Peyer's patch (tissue), 4 donors: ENCODE measurements at regions not wholly inside any gene's neighbourhood (a gene's known extent, or its start where the extent isn't known, plus 50 kb on each side); places are given as distances from the start of the nearest gene placed in this dataset.
A peak's percentile ranks its signal among the peaks of the same experiment; 100 is the strongest.

Source experiments
- DNase-seq, 3 donors: peaks; one replicate each; pipeline ENCODE4 v3.0.0-alpha.2; 2017 to 2019
- H3K27ac ChIP-seq, 4 donors: fragments of 200-600 bp; sonication (generic); one replicate each; pipeline ENCODE4 v1.5.1; 2016 to 2019
- H3K27me3 ChIP-seq, 2 donors: fragments of 200-600 bp; sonication (generic); one replicate each; pipeline ENCODE4 v1.5.1; 2019
- H3K36me3 ChIP-seq, 3 donors: fragments of 200-600 bp; sonication (generic); one replicate each; pipeline ENCODE4 v1.5.1; 2016 to 2019
- H3K4me1 ChIP-seq, 4 donors: fragments of 200-600 bp; sonication (generic); one replicate each; pipeline ENCODE4 v1.5.1; 2016 to 2019
- H3K4me3 ChIP-seq, 4 donors: fragments of 200-600 bp; sonication (generic); 1 replicate in 3 of 4; 2 replicates in 1 of 4; pipeline ENCODE4 v1.5.1; 2016 to 2019; ENCODE audit warnings: mild to moderate bottlenecking in 1 of 4
- H3K9me3 ChIP-seq, 4 donors: fragments of 200-600 bp; sonication (generic); one replicate each; pipeline ENCODE4 v1.5.1; 2016 to 2019; ENCODE audit warnings: mild to moderate bottlenecking in 1 of 4
- CTCF ChIP-seq, 6 experiments: fragments of 450-650 bp in 4 of 6; fragments of 200-600 bp in 2 of 6; sonication (generic) in 1 of 6; IDR thresholded peaks; one replicate each; pipeline ENCODE4 v1.5.1; 2017 to 2019; ENCODE audit warnings: antibody characterized with exemption in 6 of 6, mild to moderate bottlenecking in 3 of 6, moderate library complexity in 1 of 6
- POLR2A ChIP-seq, 2 donors: fragments of 450-650 bp; IDR thresholded peaks; one replicate each; pipeline ENCODE4 v1.5.1; 2017; ENCODE audit warnings: antibody characterized with exemption in 2 of 2, mild to moderate bottlenecking in 2 of 2, moderate library complexity in 2 of 2

GRCh38 chr9:119501374-119501773, 132.1 kb upstream of the BRINP1 start:
- DNase-seq: no peak
- Histone ChIP-seq H3K9me3 (no peaks in the 10 kb centered on the region), H3K27me3 (no peaks in the 10 kb centered on the region), H3K36me3 (no peaks in the 10 kb centered on the region), H3K27ac (no peak overlapping the region), H3K4me3 (no peak overlapping the region), H3K4me1 (no peaks in the 10 kb centered on the region)
- TF ChIP-seq POLR2A (IDR thresholded peaks at IDR 0.05) (no peak), CTCF (IDR thresholded peaks at IDR 0.05) (no peak)

GRCh38 chr9:119500072-119500771, 131.0 kb upstream of the BRINP1 start:
- Histone ChIP-seq H3K4me3 (no peak overlapping the region), H3K27me3 (no peaks in the 10 kb centered on the region), H3K27ac (no peak overlapping the region), H3K36me3 (no peaks in the 10 kb centered on the region), H3K9me3 (no peaks in the 10 kb centered on the region), H3K4me1 (no peaks in the 10 kb centered on the region)
- DNase-seq: no peak
- TF ChIP-seq CTCF (IDR thresholded peaks at IDR 0.05): no peak
- TF ChIP-seq POLR2A (IDR thresholded peaks at IDR 0.05): no peak

GRCh38 chr9:119487118-119487827, 118.0 kb upstream of the BRINP1 start:
- Histone ChIP-seq H3K4me3 (no peak overlapping the region), H3K4me1 (no peaks in the 10 kb centered on the region), H3K36me3 (no peaks in the 10 kb centered on the region), H3K27ac (no peak overlapping the region), H3K9me3 (no peaks in the 10 kb centered on the region), H3K27me3 (no peaks in the 10 kb centered on the region)
- DNase-seq: no peak
- no peak for TF ChIP-seq POLR2A (IDR thresholded peaks at IDR 0.05)
- TF ChIP-seq CTCF (IDR thresholded peaks at IDR 0.05): peak in 1 of 6 experiments; percentile 13

GRCh38 chr9:119483153-119483552, 113.9 kb upstream of the BRINP1 start:
- Histone ChIP-seq H3K4me1 (no peaks in the 10 kb centered on the region), H3K27ac (no peak overlapping the region), H3K9me3 (no peaks in the 10 kb centered on the region), H3K36me3 (no peaks in the 10 kb centered on the region), H3K4me3 (no peak overlapping the region), H3K27me3 (no peaks in the 10 kb centered on the region)
- TF ChIP-seq POLR2A (IDR thresholded peaks at IDR 0.05) (no peak), CTCF (IDR thresholded peaks at IDR 0.05) (no peak)
- DNase-seq: no peak

GRCh38 chr9:119477197-119477596, 108.0 kb upstream of the BRINP1 start:
- Histone ChIP-seq H3K9me3 (no peaks in the 10 kb centered on the region), H3K4me3 (no peak overlapping the region), H3K4me1 (no peaks in the 10 kb centered on the region), H3K27ac (no peak overlapping the region), H3K27me3 (no peaks in the 10 kb centered on the region), H3K36me3 (no peaks in the 10 kb centered on the region)
- no peak for TF ChIP-seq POLR2A (IDR thresholded peaks at IDR 0.05)
- no peak for TF ChIP-seq CTCF (IDR thresholded peaks at IDR 0.05)
- no peak for DNase-seq
